ENCODE measurements at regions not wholly inside any gene's neighbourhood (a gene's known extent, or its start where the extent isn't known, plus 50 kb on each side); places are given as distances from the start of the nearest gene placed in this dataset.

DNA sequence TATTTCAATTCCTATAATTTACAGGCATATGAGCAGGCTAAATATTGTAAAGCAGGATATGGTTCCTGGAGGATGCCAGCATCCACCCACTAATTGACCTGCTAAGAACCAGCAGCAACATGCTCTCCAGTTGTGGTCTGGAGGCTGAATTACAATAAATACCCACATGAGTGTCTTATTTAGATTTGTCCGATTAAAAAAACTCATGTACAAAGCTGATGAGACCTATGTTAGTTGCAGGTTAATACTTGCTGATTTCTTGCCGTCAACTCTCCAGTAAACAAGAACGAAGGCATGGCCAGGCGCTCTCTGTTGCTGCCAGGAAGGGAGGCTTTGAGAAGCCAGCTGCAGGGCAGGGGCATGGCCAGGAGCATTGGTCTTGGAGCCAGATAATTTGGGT, 169.3 kb upstream of the PRICKLE1 start:
- TF ChIP-seq, protein P1, sequence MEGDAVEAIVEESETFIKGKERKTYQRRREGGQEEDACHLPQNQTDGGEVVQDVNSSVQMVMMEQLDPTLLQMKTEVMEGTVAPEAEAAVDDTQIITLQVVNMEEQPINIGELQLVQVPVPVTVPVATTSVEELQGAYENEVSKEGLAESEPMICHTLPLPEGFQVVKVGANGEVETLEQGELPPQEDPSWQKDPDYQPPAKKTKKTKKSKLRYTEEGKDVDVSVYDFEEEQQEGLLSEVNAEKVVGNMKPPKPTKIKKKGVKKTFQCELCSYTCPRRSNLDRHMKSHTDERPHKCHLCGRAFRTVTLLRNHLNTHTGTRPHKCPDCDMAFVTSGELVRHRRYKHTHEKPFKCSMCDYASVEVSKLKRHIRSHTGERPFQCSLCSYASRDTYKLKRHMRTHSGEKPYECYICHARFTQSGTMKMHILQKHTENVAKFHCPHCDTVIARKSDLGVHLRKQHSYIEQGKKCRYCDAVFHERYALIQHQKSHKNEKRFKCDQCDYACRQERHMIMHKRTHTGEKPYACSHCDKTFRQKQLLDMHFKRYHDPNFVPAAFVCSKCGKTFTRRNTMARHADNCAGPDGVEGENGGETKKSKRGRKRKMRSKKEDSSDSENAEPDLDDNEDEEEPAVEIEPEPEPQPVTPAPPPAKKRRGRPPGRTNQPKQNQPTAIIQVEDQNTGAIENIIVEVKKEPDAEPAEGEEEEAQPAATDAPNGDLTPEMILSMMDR (IDR thresholded peaks at IDR 0.05; ENCODE audit: low read depth, low read length, missing control alignments): no peak
- H3K4me3 ChIP-seq (ENCODE audit: low read depth, low read length): no peak overlapping the region
- no peak for DNase-seq (ENCODE audit: low read depth)

DNA sequence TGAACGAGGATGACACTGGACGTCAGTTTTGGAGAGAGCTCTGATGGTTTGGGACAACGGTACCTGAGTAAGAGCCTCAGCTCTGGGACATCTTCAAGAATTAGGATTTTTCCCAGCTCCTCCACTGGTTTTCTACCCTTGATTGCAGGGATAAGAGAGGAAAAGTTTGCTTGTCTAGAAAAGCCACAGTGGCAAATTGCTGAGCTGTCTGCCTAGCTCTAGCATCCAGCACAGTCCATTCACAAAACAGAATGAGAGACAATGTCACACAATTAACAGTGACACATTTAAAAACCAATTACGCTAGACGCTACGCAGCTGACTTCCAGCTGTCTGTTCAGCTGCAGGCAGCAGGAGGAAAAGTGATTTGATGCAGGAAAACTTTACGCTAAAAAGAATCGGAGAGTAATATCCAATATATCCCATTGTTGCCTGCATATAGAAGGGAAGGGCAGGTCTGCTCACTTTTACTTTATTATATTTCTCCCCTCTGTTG, 168.1 kb upstream of the PRICKLE1 start:
- no peak for DNase-seq (ENCODE audit: low read depth)
- TF ChIP-seq, protein P1 (IDR thresholded peaks at IDR 0.05; ENCODE audit: low read depth, low read length, missing control alignments): no peak
- H3K4me3 ChIP-seq (ENCODE audit: low read depth, low read length): no peak overlapping the region

DNA sequence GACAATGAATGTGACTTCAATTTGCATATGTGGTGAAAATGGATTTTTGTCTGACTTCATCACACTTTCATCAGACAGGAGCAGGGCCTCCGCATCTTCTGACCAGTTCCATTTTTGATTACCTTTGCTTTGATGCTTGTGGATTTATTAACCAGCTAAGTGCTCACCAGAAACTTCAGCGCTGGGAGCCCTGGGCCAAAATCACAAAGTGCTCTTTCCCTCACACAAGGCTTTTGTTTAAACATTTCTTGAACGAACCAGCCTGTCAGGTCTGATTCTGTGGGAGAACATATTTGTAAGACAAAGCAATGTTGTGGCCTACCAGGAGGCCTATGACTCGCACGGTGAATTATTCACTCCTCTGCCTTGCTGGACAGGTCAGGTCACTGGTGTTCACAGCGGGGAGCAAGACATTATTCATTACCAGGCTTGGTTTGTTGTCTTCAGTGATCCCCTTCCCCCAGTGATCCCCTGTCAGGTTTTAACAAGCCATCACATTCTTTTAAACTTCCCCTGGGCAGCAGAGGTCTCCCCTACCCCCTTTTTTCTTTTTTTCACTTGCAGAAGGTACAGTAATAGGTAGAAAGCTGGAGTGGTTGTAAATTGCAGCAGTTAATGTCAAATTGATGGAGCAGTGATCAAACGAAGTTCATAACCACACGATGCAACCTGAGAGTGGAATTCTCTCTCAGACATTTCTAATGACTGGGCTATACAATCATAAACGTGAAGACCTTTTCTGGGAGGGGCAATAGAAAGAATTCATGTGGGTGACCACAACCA, 167.5 kb upstream of the PRICKLE1 start:
- H3K4me3 ChIP-seq (ENCODE audit: low read depth, low read length): no peak overlapping the region
- DNase-seq (ENCODE audit: low read depth): no peak

DNA sequence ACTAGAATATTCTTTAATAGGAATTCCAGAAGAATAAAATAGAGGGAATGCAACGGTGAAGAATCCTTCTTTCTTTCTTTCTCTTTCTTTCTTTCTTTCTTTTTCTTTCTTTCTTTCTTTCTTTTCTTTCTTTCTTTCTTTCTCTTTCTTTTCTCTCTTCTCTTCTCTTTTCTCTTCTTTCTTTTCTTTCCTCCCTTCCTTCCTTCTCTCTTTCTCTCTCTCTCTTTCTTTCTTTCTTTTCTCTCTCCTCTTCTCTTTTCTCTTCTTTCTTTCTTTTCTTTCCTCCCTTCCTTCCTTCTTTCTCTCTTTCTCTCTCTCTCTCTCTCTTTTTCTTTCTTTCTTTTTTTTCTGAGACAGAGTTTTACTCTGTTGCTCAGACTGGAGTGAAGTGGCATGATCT, 160.8 kb upstream of the PRICKLE1 start:
- no peak for DNase-seq (ENCODE audit: low read depth)
- no peak overlapping the region for H3K4me3 ChIP-seq (ENCODE audit: low read depth, low read length)
- TF ChIP-seq, protein P1 (IDR thresholded peaks at IDR 0.05; ENCODE audit: low read depth, low read length, missing control alignments): no peak

More for the DNA sequence above, 167.5 kb upstream of the PRICKLE1 start:
- TF ChIP-seq, protein P1 (IDR thresholded peaks at IDR 0.05; ENCODE audit: low read depth, low read length, missing control alignments): no peak

DNA sequence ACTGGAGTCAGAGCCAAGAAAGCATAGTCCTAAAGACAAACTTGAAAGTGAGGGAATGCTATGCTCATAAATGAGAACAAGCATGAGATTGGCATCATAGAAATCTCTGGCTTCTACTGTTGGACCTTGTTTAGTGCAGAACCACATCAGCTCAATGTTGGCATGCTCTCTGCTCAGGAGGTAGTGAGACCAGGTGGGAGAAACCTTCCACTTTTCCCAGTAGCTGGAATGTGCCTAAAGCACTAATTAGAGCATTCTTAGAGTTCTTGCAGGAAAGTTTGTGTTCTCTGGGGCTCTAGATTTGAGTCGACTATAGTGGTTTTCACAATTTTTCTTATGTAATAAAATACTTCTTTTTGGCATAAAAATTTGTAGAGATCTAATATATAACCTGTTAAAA, 159.7 kb upstream of the PRICKLE1 start:
- TF ChIP-seq, protein P1 (IDR thresholded peaks at IDR 0.05; ENCODE audit: low read depth, low read length, missing control alignments): no peak
- no peak for DNase-seq (ENCODE audit: low read depth)

DNA sequence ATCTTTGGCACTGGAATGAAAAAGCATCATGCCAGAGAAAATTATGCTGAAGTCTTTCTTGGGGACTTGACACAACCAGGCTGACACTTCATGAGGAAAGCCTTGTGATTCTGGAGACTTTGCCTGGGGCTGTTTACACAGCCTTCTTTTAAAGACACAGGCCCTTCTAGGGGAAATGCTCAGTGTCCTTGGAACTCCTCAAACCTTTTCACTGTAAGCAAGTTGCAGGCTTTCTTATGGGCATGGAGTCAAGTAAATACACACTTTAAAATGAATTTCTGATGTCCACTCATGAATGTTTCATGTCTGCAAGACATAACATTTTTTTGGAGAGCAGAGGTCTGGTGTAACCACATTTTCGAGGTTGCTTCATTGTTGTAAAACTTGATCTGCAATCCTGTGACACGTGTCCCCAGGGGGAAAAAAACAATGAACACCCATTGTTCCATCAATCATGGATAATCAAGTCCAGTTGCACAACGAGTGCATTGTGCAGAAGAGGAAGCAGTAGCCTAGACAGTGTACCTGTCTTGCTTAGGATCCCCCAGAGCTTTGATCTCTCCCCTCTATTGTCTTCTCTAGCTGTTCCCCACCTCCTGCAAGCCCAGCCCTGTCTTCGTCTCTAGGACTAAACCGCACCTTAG, 155.1 kb upstream of the PRICKLE1 start:
- no peak overlapping the region for H3K4me3 ChIP-seq (ENCODE audit: low read depth, low read length)
- TF ChIP-seq, protein P1 (IDR thresholded peaks at IDR 0.05; ENCODE audit: low read depth, low read length, missing control alignments): no peak
- no peak for DNase-seq (ENCODE audit: low read depth)

More for the DNA sequence above, 159.7 kb upstream of the PRICKLE1 start:
- H3K4me3 ChIP-seq (ENCODE audit: low read depth, low read length): no peak overlapping the region
